EH (cell line): ENCODE measurements at regions not wholly inside any gene's neighbourhood (a gene's known extent, or its start where the extent isn't known, plus 50 kb on each side); places are given as distances from the start of the nearest gene placed in this dataset.
"Not testable (repeated sequence)": the region's sequence is repeated elsewhere in the genome, so short reads cannot be mapped to it uniquely, and the experiment has no call there.

ENCODE experiments used
- DNase-seq: peaks from one replicate; pipeline ENCODE4 v3.0.0-alpha.2; 2015; ENCODE audit warnings: low read depth

DNA sequence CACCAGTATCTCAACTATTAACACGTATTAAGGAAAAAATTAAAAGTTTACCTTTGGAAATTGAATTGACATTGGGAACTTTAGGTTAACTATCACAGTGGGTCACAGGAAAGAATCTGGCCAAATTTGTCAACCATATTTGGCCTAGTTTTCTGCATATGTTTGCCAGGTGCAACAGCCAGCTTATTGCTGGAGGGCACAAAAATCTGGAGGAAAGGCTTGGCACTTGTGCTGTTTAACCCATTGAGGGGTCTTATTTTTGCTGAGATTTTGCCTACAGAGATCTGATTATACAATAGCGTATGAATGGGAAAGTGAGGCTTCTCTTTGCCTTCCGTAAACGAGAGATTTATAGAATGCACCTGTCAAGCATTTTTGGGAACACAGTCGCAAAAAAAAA lies 190.4 kb downstream of the PRL start:
- no peak for DNase-seq

DNA sequence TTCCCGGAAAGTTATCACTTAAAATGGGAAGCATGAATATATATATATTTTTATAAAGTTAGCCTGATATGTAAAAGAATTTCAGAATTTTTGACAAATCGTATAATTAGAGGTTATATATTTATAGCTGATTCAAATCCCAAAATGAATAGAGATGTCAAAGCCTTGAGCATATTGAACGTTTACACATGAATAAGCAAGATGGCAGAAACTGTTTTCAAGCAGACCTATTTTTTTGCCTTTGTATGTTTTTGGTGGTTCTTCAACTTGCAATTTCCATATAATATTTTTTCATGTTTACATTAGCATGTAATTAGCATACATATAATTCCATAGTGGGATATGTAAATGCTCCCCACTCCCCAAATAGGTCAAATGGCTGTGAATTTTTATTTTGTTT lies 189.9 kb downstream of the PRL start:
- no peak for DNase-seq

- DNase-seq = no peak
Observed at GRCh38 chr6:22108199-22108598, 188.6 kb downstream of the PRL start.

DNA sequence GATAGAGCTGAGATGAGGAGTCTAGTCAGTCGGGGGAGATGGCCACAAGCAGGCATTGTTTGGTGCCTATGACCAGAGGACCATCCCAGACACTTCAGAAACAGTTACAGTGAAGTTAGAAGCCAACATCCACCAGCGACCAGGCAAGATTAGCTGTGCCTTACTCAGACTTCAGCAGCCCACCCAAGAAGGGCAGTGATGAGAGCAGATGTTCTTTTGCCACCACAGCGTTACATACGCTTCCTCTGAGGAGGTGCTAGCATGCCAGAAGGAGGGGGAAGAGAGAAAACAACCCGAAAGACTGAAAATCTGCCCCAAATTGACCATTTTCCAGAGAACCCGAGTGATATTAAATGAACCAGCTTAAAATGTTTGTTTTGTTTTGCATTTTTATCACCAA lies 186.8 kb downstream of the PRL start:
- DNase-seq = no peak

GRCh38 chr6:22112461-22112860 lies 184.4 kb downstream of the PRL start:
- no peak for DNase-seq

DNA sequence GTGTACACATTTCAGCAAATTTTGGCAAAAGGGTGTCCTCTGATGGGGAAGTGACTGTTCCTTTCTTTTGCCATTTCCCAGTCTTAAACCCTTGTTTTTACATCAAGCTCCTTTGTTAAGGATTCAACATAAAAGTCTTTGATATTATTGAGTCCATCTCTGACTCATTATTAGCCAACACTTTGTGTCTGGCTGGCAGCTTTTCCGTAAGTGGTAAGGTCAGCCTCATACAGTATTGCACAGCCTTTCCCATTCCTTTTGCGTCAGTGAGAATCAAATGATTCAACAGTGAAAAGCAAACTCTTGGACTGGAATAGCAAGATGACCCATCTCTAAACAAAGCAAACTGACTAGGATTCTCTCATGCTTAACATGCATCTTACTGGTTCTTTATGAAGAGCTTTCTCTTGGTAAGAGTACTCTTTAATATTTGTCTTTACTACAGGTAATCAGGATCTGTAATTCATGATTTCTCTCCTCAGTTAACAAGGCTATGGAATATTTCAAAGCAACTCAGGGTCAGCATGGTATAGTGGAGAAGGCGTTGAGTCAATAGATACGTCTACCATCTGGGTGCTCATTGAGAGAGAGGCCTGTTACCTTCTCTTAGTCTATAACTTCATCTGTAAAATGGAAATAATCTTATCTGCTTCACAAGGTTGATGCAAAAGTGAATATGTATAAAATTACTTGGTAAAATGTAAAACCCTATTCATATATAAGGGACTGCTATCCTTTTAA lies 183.6 kb downstream of the PRL start:
- DNase-seq = peak; percentile 97

- no peak for DNase-seq
Observed at GRCh38 chr6:22115559-22115958, 181.3 kb downstream of the PRL start.

GRCh38 chr6:22117631-22118030 lies 179.2 kb downstream of the PRL start:
- DNase-seq = no peak

- no peak for DNase-seq
Observed at GRCh38 chr6:22119500-22119899, 177.3 kb downstream of the PRL start.

DNA sequence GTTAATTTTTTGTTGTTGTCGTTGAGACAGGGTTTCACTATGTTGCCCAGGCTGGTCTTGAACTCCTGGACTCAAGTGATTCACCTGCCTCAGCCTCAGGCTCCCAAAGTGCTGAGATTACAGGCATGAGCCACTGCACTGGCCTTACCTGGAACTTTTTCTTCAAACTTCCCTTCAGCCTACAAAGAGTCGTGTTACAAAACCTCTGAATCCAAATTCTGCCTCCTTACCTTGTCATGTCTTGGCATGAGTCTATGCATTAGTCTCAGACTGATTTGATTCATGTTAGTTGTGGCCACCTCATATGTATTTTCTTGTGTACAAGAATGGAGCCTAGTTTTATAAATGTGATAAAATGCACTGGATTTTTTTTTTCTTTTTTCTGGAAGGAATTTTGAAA lies 172.1 kb downstream of the PRL start:
- DNase-seq = no peak

DNA sequence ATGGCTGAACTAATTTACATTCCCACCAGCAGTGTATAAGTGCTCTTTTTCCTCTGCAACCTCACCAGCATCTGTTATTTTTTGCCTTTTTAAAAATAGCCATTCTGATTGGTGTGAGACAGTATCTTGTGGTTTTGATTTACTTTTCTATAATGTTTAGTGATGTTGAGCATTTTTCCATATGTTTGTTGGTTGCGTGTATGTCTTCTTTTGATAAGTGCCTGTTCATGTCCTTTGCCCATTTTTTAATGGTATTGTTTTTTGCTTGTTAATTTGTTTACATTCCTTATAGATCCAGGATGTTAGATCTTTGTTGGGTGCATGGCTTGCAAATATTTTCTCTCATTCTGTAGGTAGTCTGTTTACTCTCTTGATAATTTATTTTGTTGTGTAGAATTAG lies 169.9 kb downstream of the PRL start:
- no peak for DNase-seq

GRCh38 chr6:22129751-22130150 lies 167.1 kb downstream of the PRL start:
- DNase-seq = no peak

GRCh38 chr6:22132656-22133055 lies 164.2 kb downstream of the PRL start:
- no peak for DNase-seq

GRCh38 chr6:22133357-22133756 lies 163.5 kb downstream of the PRL start:
- no peak for DNase-seq

DNA sequence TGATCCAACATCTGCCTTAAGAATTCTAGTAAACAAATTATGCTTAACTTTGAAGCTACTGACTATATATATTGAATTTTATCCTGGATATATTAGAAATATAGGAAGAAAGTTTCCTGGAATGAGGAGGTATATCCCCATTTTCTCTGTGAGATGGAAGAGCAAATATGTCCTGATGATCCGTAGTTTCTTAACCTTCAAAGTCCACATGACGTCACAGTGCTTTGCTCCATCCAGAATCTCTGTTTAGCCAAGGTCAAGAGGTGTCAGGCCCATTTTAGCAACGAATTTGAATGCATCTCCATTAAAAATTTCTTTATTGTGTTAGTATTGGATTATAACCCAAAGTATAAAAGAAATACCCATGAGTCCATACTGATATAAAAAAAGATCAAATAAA lies 162.5 kb downstream of the PRL start:
- DNase-seq = no peak

DNA sequence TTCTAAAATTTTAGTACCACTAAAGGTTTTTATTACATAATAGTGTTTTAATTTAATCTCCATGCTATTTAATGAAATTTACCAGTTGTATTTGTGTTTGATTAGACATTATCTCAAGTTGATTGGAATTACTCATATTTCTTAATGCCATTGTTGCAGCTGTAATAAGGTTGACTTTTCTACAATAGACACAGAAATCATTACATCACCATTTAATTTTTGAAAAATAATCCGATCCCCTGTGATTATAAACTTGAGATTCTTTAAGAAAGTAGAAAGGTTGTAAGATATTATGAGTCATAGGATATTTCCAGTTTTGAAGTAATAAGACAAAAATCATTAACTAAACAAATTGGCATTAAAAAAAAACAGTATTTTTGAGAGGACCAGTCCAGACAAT lies 161.4 kb downstream of the PRL start:
- DNase-seq = no peak

DNA sequence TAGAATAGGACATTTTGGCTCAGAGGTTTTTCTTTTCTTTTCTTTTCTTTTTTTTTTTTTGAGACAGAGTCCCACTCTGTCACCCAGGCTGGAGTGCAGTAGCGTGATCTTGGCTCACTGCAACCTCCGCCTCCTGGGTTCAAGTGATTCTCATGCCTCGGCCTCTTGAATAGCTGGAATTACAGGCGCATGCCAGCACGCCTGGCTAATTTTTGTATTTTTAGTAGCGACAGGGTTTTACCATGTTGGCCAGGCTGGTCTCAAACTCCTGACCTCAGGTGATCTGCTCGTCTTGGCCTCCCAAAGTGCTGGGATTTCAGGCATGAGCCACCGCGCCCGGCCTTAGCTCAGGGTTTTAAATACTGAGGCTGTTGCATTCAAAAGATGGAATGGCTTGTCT lies 156.1 kb downstream of the PRL start:
- DNase-seq = not testable (repeated sequence)

- DNase-seq = no peak
Observed at GRCh38 chr6:22141241-22141745, 155.5 kb downstream of the PRL start.

- no peak for DNase-seq
Observed at GRCh38 chr6:22142856-22143255, 154.0 kb downstream of the PRL start.

DNA sequence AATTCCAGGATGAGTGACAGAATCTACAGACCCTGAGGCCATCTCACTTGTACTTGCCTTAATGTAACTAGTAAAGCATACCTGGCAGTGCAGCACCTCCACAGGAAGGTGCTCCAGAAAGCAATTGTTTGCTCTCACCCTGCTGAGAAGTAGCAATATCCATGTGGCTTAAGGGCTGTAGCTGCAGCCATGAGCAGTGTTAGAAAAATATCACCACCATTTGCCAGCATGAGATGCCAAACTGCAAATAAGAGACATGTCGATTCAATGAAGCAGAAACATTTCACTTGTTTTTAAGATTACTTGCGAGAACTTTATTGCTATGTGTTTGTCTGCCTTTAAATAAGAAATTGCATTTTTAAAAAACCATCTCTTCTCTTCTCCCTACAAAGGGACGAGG lies 151.5 kb downstream of the PRL start:
- no peak for DNase-seq

GRCh38 chr6:22145823-22146677 lies 150.8 kb downstream of the PRL start:
- DNase-seq = peak; percentile 82

DNA sequence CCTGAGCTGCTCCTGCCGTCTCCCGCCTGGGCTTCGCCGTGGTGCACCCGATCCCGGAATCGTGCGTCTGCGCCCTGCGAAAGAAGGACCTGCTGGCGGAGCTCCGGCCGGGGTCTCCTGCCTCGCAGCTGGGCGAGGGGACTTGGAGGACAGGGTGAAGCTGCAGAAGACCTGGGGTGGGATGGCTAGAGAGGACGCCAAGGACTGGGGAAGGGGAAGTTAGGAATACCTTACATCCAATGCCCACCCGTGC lies 150.2 kb downstream of the PRL start:
- no peak for DNase-seq

- DNase-seq = peak; percentile 49
Observed at GRCh38 chr6:22146931-22147701, 149.7 kb downstream of the PRL start.
